ENCODE measurements at regions not wholly inside any gene's neighbourhood (a gene's known extent, or its start where the extent isn't known, plus 50 kb on each side); places are given as distances from the start of the nearest gene placed in this dataset.
"Not testable (repeated sequence)": the region's sequence is repeated elsewhere in the genome, so short reads cannot be mapped to it uniquely, and the experiment has no call there.

- no peak for DNase-seq (ENCODE audit: low spot score)
Measured at GRCh38 chr3:159045279-159045885, 243.5 kb downstream of the MFSD1 start.

DNA sequence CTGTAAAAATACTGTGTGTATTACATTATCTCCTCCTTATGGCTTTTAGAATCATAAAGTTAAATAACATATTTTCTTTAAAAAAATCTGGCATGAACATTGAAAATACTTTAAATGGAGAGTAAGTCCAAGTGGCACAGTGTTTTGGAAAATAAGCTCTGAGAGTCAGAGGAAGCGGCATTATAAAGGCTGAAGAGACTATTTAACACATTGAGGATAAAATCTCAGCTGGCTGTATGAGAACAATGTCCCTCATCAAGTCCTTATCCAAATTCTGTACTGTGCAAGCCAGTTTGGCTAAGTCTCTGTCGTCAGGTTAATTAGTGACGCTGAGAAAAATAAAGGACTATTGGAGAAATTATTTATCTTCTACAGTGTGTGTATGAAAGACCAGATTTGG is 245.5 kb downstream of the MFSD1 start:
- no peak for DNase-seq (ENCODE audit: low spot score)

GRCh38 chr3:159052494-159052893 is 250.6 kb downstream of the MFSD1 start:
- DNase-seq (ENCODE audit: low spot score) = not testable (repeated sequence)

DNA sequence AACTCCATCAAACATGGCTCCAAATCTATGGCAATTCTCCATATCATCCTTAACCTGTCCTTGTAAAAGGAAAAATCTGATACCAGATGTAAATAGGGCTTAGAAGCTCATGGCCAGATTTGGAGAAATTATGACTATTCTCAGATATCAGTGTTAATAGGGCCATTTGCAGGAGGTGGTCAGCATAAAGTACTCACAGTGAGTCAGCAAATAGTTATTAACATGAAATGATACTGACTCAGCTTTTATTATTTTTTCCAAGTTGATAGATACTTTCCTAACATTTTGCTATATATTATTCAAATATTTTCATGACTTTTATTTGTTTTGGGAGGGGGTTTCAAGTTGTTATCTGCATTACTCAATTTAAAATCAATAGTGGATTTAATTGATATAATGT is 255.8 kb downstream of the MFSD1 start:
- DNase-seq (ENCODE audit: low spot score) = no peak

- no peak for DNase-seq (ENCODE audit: low spot score)
Measured at GRCh38 chr3:159058859-159059258, 257.0 kb downstream of the MFSD1 start.

DNA sequence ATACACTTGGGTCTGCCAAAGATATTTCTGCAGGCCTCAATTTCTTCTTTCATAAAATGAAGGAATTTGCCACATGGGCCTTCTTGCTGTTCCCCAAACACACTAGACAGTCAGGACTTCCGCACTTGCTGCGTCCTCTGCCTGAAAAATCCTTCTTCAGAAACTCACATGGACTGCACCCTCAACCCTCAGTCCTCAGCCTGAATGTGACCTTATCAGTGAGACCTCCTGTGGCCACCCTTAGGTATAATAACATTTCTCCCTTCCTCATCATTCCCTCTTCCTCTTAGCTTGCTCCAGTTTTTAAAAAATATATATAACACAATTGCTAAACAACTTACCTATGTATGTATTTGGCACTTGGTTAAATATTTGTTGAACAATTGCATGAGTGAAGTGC is 257.5 kb downstream of the MFSD1 start:
- no peak for DNase-seq (ENCODE audit: low spot score)

DNA sequence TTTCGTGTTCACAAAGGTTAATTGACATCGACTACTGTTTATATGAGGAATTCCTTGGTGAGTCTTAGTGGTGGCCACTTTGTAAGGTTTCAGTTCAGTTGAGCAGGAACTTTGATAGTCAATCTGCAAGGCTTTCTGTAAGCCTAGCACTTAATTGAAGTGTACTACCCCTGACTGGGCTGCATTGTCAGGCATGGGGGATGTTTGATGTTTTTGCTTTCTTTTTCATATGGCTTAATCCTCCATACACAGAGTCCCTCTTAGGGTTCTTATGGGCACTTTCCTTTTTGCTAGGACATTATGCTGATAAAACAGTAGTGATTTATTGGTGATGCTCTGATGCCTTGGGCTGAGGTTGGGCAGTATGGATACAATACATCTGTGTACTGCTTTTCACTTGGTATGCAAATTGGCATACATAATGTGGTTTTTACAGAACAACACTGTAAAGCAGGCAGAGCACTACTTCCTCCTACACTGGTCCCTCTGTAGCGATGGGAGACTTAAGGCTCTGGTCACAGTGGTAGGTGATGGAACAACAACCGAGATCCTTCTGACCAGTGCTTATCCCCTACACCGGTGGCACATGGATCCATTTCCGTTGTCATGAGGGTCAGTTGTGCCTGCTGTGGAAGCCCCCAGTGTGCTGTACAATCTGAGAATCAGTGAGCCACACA is 261.0 kb downstream of the MFSD1 start:
- no peak for DNase-seq (ENCODE audit: low spot score)

DNA sequence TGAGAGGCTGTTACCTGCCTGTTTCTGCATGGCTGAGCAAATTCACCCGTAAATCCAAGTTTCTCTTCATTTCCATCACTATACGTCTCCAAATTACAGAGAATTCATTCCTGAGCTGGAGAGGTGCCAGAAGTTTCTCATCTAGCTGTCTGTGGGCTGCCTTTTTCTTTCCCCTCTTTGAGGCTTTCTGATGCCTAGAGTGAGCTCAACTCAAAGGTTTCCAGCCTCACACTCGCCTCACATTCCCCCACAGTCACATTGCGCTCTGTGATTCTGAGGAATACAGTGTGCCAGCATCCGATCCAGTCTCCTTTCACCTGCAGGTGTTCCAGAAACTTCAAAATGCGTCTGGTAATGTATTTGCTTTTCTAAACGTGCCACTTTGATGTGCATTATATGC is 267.2 kb downstream of the MFSD1 start, which contains the start of gene IQCJ:
TSS of gene IQCJ (plus strand) at position 229 of the 400 bp plus-strand sequence.
- no peak for DNase-seq (ENCODE audit: low spot score)

GRCh38 chr3:159069866-159070425 is 268.1 kb downstream of the MFSD1 start:
- DNase-seq (ENCODE audit: low spot score) = no peak

- DNase-seq (ENCODE audit: low spot score) = no peak
Measured at GRCh38 chr3:159074756-159075701, 273.2 kb downstream of the MFSD1 start.

- DNase-seq (ENCODE audit: low spot score) = no peak
Measured at GRCh38 chr3:159077860-159078259, 276.0 kb downstream of the MFSD1 start.

DNA sequence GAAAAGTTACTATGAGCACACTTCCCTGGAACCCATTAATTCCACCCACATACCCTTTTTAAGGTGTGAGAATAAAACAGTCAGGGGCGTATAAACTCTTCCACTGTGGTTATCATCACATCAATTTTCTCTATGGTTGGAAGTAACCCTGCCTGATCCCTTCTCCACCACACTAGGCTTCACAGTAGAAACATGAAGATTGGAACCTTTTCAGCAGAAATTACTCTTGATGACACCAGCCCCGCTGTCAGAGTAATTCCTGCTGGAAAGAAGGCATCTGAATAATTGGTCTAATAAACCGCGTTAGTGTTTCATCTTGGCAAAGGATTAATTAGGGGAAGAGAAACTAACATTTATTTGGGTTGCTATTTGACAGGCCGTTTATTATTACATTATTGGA is 278.4 kb downstream of the MFSD1 start:
- no peak for DNase-seq (ENCODE audit: low spot score)

GRCh38 chr3:159080821-159081220 is 279.0 kb downstream of the MFSD1 start:
- no peak for DNase-seq (ENCODE audit: low spot score)

DNA sequence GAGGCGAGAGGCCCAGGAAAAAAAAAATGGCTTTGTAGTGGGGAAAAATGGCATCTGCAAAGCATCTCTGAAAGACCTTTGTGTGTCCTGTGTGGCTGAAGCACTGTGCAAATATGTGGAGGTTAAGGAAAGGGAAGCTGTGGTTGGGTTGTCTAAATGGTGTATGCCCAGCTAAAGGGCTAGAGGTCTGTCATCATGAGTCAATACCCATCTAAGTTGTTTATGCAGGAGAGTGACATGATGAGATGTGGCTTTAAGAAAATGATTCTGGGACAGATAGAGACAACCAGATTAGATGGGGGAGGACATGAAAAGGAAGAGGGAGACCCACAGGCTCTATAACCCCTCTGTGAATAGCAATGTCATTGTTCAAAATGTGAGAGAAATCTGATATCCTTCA is 280.7 kb downstream of the MFSD1 start:
- DNase-seq (ENCODE audit: low spot score) = no peak

DNA sequence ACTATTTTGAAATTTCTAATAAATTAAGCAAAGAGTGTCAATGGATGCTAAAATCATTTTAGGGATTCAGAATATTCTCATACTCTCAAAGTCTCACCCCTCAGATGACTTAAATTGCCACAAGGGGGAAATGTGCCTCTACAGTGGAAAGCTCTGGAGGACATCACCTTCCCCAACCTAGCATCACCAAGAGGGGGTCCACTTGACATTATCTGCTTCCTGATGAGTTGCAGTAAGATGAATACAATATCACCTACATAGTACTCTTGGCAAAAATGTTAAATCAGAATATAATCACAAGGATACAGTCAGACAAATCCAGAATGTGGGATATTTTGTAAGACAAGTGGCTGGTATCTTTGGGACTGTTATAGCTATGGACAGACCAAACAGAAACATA is 290.1 kb downstream of the MFSD1 start:
- no peak for DNase-seq (ENCODE audit: low spot score)

- no peak for DNase-seq (ENCODE audit: low spot score)
Measured at GRCh38 chr3:159102001-159102400, 300.1 kb downstream of the MFSD1 start.

- DNase-seq (ENCODE audit: low spot score) = no peak
Measured at GRCh38 chr3:159112724-159113123, 310.9 kb downstream of the MFSD1 start.

- DNase-seq (ENCODE audit: low spot score) = no peak
Measured at GRCh38 chr3:159113221-159113875, 311.5 kb downstream of the MFSD1 start.

DNA sequence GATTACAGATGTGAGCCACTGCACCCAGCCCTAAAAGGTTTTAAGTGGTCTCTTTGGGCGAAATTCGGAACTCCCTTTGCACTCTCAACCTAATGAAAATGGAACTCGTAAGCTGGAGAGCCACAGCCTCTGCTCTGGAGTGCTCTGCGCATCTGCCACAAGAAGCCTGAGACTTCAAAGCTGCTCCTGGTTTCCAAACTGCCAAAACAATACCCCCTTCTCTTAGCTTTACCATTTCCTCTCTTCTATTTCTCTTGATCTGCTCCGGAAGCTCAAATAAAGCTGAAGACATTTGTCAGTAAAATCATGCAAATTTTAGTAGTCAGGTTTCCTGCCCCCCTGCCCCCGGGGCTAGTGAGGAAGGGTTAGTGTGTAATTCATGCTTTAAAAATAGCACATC is 312.7 kb downstream of the MFSD1 start:
- no peak for DNase-seq (ENCODE audit: low spot score)

DNA sequence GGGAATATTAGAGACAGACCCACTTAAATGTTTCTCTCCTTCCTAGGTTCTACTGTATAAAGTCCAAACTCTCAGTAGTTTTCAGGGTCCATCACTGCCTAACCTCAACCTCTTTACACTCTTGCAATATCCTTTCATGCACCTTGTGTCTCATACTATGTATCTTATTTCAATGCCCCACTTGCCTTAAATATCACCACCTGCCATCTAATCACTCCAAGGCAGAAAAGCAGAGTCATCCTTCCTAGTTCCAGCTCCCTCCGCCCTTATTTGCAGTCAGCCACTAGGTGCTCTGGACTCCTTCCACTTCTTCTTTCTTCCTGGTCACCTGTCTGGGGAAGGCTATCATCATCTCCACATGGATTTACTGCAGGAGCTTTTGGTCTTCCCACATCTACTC is 322.0 kb downstream of the MFSD1 start:
- no peak for DNase-seq (ENCODE audit: low spot score)

DNA sequence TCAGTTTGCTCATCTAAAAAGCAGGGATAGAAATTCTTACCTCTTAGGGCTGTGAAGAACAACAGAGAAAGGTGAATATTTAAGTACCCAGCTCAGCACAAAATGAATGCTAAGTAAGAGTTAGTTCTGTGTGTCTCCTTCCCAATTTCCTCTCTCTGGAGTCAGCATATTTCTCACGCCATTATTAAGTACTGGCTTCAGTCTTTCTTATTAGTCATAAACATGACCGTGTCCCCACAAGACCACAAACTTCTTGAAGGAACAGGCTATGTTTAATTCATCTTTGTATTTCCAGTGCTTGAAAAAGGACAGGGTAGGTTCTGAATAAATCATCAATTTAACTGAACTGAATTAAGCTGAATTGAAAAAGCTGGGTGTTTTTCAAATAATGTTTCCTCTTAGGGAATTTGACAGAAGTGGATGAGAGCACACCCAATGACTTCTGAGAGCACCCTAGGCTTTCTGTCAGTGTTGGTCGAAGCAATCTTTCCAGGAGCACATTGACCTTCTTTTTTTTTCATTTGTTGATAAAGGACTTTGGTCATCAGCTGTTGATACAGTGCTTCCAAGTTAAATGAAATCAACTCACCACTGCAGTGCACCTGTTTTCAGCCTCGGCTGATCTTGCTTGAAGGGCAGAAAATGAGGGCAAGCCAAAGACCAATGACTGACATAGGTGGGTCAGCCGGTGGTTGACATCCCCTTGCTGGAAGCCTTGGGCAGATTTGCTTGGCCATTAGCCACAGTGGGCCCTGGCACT is 324.6 kb downstream of the MFSD1 start:
- peak; percentile 10 for DNase-seq (ENCODE audit: low spot score)

All from mucosa of gallbladder (tissue), 1 donor.